GM10266 (cell line): ENCODE measurements at regions not wholly inside any gene's neighbourhood (a gene's known extent, or its start where the extent isn't known, plus 50 kb on each side); places are given as distances from the start of the nearest gene placed in this dataset.

Experiments
- DNase-seq: peaks from one replicate; pipeline ENCODE4 v3.0.0; 2012; ENCODE audit errors: extremely low spot score
- CTCF ChIP-seq: IDR thresholded peaks from 2 replicates; pipeline ENCODE4 v1.5.1; 2012; ENCODE audit warnings: mild to moderate bottlenecking, low read depth; ENCODE audit not compliant: control insufficient read depth, insufficient read depth; ENCODE audit errors: missing control alignments

GRCh38 chr14:76656592-76656991, 104.7 kb upstream of the VASH1 start:
- no peak for TF ChIP-seq CTCF
- no peak for DNase-seq

- no peak for DNase-seq
- TF ChIP-seq CTCF, result no peak
These were observed 103.9 kb upstream of the VASH1 start for GRCh38 chr14:76657404-76657803.

GRCh38 chr14:76657846-76658245, 103.4 kb upstream of the VASH1 start:
- TF ChIP-seq CTCF, result no peak
- DNase-seq, result no peak

- no peak for DNase-seq
- no peak for TF ChIP-seq CTCF
These were observed 98.7 kb upstream of the VASH1 start for GRCh38 chr14:76662580-76662979.

- DNase-seq, result no peak
- TF ChIP-seq CTCF, result no peak
These were observed 96.5 kb upstream of the VASH1 start for GRCh38 chr14:76664790-76665189.

- DNase-seq, result no peak
- no peak for TF ChIP-seq CTCF
These were observed 94.5 kb upstream of the VASH1 start for GRCh38 chr14:76666746-76667145.

- TF ChIP-seq CTCF, result no peak
- DNase-seq, result no peak
These were observed 91.5 kb upstream of the VASH1 start for GRCh38 chr14:76669770-76670169.
